OCI-LY7 (cell line): ENCODE measurements at regions not wholly inside any gene's neighbourhood (a gene's known extent, or its start where the extent isn't known, plus 50 kb on each side); places are given as distances from the start of the nearest gene placed in this dataset.
A peak's percentile ranks its signal among the peaks of the same experiment; 100 is the strongest.
"Not testable (repeated sequence)": the region's sequence is repeated elsewhere in the genome, so short reads cannot be mapped to it uniquely, and the experiment has no call there.

Source experiments
- BruUV-seq: library from RNA; stranded (reverse); fragments of 400-500 nt; replicated peaks from 2 replicates; lab custom pipeline; 2021; lab: Mats Ljungman, UMichigan
- CTCF ChIA-PET: fragments of 300-600 bp; sonication (Branson Sonifier 250); formaldehyde crosslinking; loops from one replicate; lab custom pipeline; 2022; ENCODE audit warnings: antibody characterized with exemption; ENCODE audit not compliant: unreplicated experiment; lab: Charles Lee
- POLR2A ChIA-PET: fragments of 300-600 bp; sonication (Branson Sonifier 250); formaldehyde crosslinking; loops from one replicate; lab custom pipeline; 2022; ENCODE audit warnings: antibody characterized with exemption; lab: Charles Lee
- DNase-seq: peaks from one replicate; pipeline ENCODE4 v3.0.0-alpha.2; 2015; ENCODE audit warnings: low spot score
- H2AFZ ChIP-seq: fragments of 200-600 bp; sonication (generic), shearing (Covaris generic); 2 replicates; pipeline ENCODE4 v1.6.1; 2014; ENCODE audit warnings: mild to moderate bottlenecking, antibody characterized with exemption, low read length, moderate library complexity
- H3K27ac ChIP-seq: fragments of 200-600 bp; sonication (generic); 2 replicates; pipeline ENCODE4 v1.5.1; 2014; ENCODE audit warnings: mixed run types, low read depth, mild to moderate bottlenecking, moderate library complexity, low read length, inconsistent platforms; ENCODE audit not compliant: poor library complexity, severe bottlenecking
- H3K36me3 ChIP-seq: fragments of 200-600 bp; sonication (generic); 2 replicates; pipeline ENCODE4 v1.6.1; 2014; ENCODE audit warnings: mild to moderate bottlenecking, antibody characterized with exemption, low read length, moderate library complexity, mixed read lengths; ENCODE audit not compliant: insufficient read depth
- H3K4me1 ChIP-seq: fragments of 200-600 bp; sonication (generic); 2 replicates; pipeline ENCODE4 v1.5.1; 2014; ENCODE audit warnings: mild to moderate bottlenecking, low read length; ENCODE audit not compliant: insufficient read depth, poor library complexity, severe bottlenecking
- H3K4me2 ChIP-seq: fragments of 200-600 bp; sonication (generic); 2 replicates; pipeline ENCODE4 v1.6.1; 2014; ENCODE audit warnings: mild to moderate bottlenecking, low read length
- H3K4me3 ChIP-seq: fragments of 200-600 bp; sonication (generic); 2 replicates; pipeline ENCODE4 v1.5.1; 2014; ENCODE audit warnings: mild to moderate bottlenecking, low read depth, low read length; ENCODE audit not compliant: poor library complexity, severe bottlenecking
- H3K79me2 ChIP-seq: fragments of 200-600 bp; sonication (generic); 2 replicates; pipeline ENCODE4 v1.6.1; 2016; ENCODE audit warnings: low read depth, mild to moderate bottlenecking, low read length, moderate library complexity, mixed read lengths; ENCODE audit not compliant: insufficient read depth
- H3K9me2 ChIP-seq: fragments of 200-600 bp; sonication (generic); 2 replicates; pipeline ENCODE4 v1.6.1; 2016; ENCODE audit warnings: mild to moderate bottlenecking, low read length, mixed read lengths; ENCODE audit not compliant: insufficient read depth
- H3K9me3 ChIP-seq: fragments of 200-600 bp; sonication (generic); 2 replicates; pipeline ENCODE4 v1.6.1; 2014; ENCODE audit warnings: mild to moderate bottlenecking, mixed run types, low read length, mixed read lengths
- H4K20me1 ChIP-seq: fragments of 200-600 bp; sonication (generic); 2 replicates; pipeline ENCODE4 v1.6.1; 2014; ENCODE audit warnings: mild to moderate bottlenecking, antibody characterized with exemption, low read length, moderate library complexity, mixed read lengths; ENCODE audit not compliant: insufficient read depth
- EZH2phosphoT487 ChIP-seq: fragments of 200-600 bp; sonication (generic); IDR thresholded peaks from 2 replicates; pipeline ENCODE4 v1.6.1; 2018; ENCODE audit warnings: low read depth, borderline replicate concordance, mild to moderate bottlenecking, mixed run types, antibody characterized with exemption, low read length, moderate library complexity, mixed read lengths
- intact Hi-C: fragments of 100-400 bp; cut with micrococcal nuclease; formaldehyde crosslinking; loops from one replicate; pipeline ENCODE4 v1.10.0; 2022; ENCODE audit not compliant: unreplicated experiment
- TF ChIP-seq, protein P1 (sequence below): fragments of 200-600 bp; sonication (generic); conservative IDR thresholded peaks from 2 replicates; pipeline ENCODE4 v1.5.1; 2014; ENCODE audit warnings: mild to moderate bottlenecking, antibody characterized with exemption, low read length, moderate library complexity, mixed read lengths

DNA sequence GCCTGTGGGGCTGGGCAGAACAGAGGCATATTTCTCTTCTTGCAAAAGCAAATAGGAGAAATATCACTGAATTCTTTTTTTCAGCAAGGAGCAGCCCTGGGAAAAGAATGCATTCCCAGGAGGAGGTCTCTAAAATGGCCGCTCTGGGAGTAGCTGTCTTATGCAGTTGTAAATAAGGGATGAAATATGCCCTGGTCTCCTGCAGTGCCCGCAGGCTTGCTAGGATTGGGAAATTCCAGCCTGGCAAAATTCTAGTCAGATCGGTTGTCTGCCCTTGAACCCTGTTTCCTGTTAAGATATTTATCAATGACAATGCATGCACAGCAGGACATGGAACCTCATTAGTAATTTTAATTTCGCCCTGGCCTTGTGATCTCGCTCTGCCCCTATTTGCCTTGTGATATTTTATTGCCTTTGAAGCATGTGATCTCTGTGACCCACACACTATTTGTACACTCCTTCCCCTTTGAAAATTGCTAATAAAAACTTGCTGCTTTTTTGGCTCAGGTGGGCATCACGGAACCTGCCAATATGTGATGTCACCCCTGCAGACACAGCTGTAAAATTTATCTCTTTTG lies 1993.2 kb downstream of the PCDH9 start:
- H3K4me1 ChIP-seq: no peaks in the 10 kb centered on the region
- H3K9me3 ChIP-seq: no peaks in the 10 kb centered on the region
- no peaks in the 10 kb centered on the region for H3K36me3 ChIP-seq
- ChIA-PET POLR2A (no interaction called here), CTCF (no interaction called here)
- no peaks in the 10 kb centered on the region for H3K79me2 ChIP-seq
- H2AFZ ChIP-seq: no peak overlapping the region
- H3K9me2 ChIP-seq: no peaks in the 10 kb centered on the region
- no peak overlapping the region for H3K4me2 ChIP-seq
- H3K27ac ChIP-seq: no peak overlapping the region
- H3K4me3 ChIP-seq: no peak overlapping the region
- BruUV-seq: no TSS peak
- TF ChIP-seq EZH2phosphoT487: no peak
- TF ChIP-seq, protein P1, sequence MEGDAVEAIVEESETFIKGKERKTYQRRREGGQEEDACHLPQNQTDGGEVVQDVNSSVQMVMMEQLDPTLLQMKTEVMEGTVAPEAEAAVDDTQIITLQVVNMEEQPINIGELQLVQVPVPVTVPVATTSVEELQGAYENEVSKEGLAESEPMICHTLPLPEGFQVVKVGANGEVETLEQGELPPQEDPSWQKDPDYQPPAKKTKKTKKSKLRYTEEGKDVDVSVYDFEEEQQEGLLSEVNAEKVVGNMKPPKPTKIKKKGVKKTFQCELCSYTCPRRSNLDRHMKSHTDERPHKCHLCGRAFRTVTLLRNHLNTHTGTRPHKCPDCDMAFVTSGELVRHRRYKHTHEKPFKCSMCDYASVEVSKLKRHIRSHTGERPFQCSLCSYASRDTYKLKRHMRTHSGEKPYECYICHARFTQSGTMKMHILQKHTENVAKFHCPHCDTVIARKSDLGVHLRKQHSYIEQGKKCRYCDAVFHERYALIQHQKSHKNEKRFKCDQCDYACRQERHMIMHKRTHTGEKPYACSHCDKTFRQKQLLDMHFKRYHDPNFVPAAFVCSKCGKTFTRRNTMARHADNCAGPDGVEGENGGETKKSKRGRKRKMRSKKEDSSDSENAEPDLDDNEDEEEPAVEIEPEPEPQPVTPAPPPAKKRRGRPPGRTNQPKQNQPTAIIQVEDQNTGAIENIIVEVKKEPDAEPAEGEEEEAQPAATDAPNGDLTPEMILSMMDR: no peak
- intact Hi-C loops: no loop called here
- DNase-seq: peak; percentile 1
- H4K20me1 ChIP-seq: no peaks in the 10 kb centered on the region

DNA sequence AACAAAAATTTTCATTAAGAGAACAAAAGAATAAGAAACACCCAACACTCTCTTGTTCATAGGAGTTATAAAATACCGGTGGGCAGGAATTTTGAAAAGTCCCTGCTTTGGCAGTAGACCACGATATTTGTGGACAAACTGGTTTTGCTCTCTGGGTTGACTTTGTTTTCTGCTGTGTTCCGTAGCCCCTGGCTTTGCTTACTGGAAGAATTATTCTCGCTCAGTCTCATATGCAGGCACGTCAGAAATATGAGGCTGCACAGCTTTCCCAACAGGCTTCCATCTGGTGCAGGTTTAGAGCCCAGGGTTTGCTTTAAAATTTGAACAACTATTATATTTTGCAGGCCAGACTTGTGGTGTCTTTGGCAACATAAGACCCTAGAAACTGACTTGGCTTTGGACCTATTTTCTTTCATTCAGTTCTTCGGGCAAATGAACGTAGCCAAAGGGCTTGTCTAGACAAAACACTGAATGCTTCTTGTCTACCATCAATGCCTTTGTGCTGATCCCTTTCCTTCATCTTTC lies 2012.6 kb downstream of the PCDH9 start:
- ChIA-PET POLR2A (no interaction called here), CTCF (no interaction called here)
- DNase-seq: no peak
- H2AFZ ChIP-seq: no peak overlapping the region
- no peak overlapping the region for H3K4me2 ChIP-seq
- no TSS peak for BruUV-seq
- no peaks in the 10 kb centered on the region for H3K9me2 ChIP-seq
- no peaks in the 10 kb centered on the region for H3K9me3 ChIP-seq
- no peak overlapping the region for H3K27ac ChIP-seq
- no peaks in the 10 kb centered on the region for H3K4me1 ChIP-seq
- H3K79me2 ChIP-seq: no peaks in the 10 kb centered on the region
- H3K4me3 ChIP-seq: no peak overlapping the region
- H3K36me3 ChIP-seq: no peaks in the 10 kb centered on the region
- intact Hi-C loops: no loop called here
- no peaks in the 10 kb centered on the region for H4K20me1 ChIP-seq
- TF ChIP-seq, protein P1: no peak
- no peak for TF ChIP-seq EZH2phosphoT487

DNA sequence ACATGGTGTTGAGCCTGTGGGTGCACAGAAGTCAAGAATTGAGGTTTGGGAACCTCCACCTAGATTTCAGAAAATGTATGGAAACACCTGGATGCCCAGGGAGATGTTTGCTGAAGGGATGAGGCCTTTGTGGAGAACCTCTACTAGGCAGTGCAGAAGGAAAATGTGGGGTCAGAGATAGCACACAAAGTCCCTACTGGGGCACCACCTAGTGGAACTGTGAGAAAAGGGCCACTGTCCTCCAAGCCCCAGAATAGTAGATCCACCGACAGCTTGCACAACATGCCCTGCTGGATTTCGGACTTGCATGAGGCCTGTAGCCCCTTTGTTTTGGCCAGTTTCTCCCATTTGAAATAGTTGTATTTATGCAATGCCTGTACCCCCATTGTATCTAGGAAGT lies 2027.3 kb downstream of the PCDH9 start:
- CTCF ChIA-PET, intact Hi-C loops, DNase-seq: not testable (repeated sequence)

More for the DNA sequence above, 2027.3 kb downstream of the PCDH9 start:
- H3K4me2 ChIP-seq, H3K79me2 ChIP-seq, H3K4me3 ChIP-seq, H3K36me3 ChIP-seq, H4K20me1 ChIP-seq, H3K4me1 ChIP-seq, H3K9me3 ChIP-seq, BruUV-seq, H3K9me2 ChIP-seq, H3K27ac ChIP-seq, H2AFZ ChIP-seq, POLR2A ChIA-PET: not testable (repeated sequence)
- TF ChIP-seq, protein P1: 0 out of 2 replicates have a peak, but pooled peaks have one; percentile 18
